Fibroblast of skin of left biceps (primary cell): ENCODE measurements at regions not wholly inside any gene's neighbourhood (a gene's known extent, or its start where the extent isn't known, plus 50 kb on each side); places are given as distances from the start of the nearest gene placed in this dataset.
"Not testable (repeated sequence)": the region's sequence is repeated elsewhere in the genome, so short reads cannot be mapped to it uniquely, and the experiment has no call there.

Source experiments
- DNase-seq, 2 experiments: peaks; one replicate each; pipeline ENCODE4 v3.0.0-alpha.2; 2013; ENCODE audit warnings: low read depth in 2 of 2

DNA sequence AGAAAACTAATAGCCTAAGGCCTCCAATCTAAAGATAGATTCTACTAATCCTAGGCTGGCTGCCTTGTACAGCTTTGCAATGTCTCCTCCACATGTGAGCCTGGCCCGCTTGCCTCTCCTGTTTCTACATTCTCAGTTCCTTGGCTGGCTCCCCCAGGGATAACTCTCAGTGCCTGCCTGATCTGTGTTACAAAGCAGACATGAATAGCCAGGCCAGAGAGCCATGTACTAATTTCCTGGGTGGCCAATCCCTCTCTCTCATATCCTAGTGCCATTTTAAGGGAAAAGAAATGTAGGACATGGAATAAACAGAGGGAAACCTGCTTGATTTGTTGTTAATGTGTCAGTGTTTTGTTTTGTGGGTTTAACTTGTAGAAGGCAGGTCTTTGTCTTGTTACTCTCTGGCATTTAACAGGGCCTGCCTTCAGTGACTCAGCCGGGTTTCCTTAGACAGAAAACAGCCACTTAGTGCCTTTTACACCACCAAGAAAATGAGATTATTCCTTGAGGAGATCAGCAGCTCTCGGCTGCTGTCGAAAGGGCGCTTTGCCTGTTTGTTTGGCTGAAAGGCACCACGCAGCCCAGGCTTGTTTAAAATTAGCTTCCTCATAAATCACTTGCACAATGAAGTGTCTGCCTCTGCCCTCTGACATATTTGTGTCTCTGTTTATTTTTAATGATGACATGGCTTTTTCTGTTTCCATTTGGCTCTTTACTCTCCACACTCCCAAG lies 702.7 kb downstream of the MAFB start:
- peak in 1 of 2 experiments; percentile 27 for DNase-seq

DNA sequence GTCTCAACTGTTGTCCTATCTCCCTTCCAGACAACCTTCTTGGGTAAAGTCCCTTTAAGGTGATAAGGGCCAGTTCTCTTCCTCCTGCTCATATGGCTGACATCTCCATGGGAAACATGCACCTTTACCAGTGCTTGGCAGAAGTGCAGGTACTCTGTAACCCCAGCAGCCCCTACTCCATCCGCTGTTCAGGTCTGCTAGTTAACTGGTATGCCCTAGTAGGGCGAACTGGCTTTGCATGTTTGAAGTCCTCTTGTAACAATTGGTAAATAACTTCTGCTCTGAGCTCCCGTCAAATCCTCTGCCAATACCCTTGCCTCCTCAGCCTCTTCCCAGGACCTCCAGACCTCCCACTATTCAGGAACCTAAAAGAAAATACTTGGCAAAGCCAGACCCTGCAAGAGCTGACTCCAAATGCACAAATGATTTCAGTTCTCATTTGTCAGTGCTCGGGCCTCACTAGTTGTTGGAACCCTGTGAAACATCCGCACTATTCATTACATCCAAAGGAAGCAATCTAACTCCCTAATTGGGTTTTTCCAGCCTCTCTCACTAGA lies 703.7 kb downstream of the MAFB start:
- no peak for DNase-seq

DNA sequence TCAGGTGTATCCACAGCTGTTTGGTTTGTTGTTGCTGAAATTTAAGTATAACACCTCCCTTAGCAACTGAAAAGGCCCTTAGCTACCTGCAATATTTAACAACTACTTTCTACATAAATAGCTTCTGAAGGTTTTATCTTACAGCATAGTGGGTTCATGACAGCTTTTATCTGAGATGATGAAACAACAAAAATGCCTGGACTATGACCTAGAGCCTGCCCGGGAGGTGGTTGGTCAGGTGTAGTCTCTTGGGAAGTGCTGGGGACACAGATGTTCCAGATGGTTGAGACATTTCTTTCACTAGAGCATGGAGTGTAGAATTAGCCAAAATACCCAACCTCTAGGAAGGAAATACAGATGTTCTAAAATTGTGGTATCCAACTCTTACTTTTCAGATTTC lies 705.4 kb downstream of the MAFB start:
- DNase-seq = no peak

DNA sequence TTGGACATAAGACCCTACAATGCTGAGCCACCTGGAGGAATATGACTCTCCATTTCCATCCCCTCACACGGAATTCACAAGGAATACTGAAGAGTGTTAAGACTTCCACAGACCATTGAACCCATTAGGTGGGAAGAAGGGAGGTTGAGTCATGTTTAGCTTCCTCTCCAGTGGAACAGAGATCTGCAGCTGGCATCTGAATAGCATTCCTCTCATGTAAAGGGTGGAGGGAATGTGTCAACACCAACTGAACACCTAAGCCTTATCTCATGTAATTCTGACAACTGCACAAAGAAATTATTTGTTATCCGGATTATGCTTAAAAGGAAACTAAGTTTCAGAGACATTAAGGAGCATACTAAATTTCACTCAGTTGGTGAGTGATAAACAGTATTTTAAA lies 705.9 kb downstream of the MAFB start:
- no peak for DNase-seq

DNA sequence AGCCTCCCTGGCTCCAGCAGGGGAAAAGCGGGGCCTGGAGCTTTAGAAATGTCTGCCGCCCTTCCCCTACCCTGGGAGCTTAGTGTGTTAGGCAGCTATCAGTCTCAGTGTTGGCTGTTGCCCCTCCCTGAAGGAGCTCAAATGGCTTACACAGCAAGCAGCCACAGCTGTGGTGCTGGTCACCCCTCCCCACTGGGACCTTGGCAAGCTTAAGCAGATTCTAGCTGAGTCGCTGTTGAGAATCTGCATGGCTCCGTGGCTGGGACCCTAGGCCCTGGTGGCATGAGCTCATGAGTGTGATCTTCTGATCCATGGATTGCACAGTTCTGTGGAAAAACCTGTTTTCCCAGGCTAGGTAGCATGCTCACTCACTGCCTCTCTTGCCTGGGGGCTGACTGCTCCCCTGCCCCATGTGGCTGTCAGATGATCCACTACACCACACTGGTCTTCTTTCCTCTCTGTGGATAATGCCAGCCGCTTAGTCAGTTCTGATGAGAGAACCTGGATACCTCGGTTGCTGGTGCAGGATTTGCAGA lies 714.0 kb downstream of the MAFB start:
- DNase-seq = no peak

DNA sequence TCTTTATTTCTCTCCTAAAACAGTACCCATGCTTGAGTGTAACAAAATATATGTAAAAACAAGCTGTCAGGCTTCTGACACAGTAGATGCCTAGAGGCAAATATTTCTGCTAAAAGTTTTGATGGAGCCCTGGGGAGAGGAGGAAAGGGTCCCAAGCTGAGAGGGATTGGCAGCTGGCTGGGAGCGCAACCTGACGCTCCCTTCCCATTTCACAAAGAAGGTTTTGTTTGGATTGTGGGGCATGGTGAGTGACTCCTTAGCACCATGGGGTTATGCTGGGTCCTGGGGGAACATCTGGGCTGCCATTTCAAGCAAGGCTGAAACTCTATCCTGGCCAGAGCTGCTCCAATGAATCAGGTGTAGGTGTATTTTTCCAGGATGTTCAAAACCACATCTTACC lies 720.5 kb downstream of the MAFB start:
- DNase-seq = no peak

DNA sequence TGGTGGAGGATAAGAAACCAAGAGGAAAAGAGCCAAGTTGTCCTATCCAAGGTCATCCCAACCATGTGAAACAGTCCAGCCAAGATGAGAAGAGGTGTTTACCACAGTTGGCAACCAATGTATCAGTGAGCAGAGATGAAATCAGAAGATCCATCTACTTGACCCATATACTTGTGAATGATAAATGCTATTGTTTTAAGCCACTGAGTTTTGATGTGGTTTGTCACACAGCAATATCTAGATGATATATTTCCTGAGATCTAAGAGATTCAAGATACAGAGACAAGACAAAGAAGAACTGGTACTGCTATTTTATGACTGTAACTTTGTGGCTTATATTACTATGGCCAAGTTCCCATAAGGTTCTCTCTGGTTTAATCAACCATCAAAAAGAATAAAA lies 721.2 kb downstream of the MAFB start:
- DNase-seq = no peak

DNA sequence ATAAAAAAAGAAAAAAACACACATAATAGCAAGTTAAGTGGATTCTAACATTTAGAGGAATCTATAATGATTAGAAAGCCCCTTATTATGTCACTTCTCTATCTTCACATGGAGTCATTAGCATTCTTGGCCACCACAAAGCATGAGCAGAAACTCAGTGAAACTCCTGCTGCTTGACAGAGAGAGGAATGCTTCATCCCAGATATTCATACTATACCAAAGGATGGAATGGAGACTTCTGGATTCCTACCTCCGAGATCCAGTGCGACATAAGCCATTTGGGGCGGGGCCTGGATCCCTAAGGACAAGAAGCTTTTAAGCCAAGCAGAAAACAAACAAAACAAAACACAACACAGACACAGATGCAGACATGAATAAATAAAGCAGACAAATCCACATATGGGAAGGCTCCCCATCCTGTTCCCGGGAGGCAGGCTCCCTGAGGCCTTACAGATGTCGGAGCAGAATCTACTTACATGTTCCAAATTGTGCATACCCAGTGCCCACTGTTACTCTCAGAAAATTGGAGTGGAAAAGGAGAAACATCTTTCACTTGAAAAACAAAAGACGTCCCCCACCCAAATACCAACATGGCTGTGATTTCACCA lies 727.3 kb downstream of the MAFB start:
- peak in 1 of 2 experiments; percentile 6 for DNase-seq

DNA sequence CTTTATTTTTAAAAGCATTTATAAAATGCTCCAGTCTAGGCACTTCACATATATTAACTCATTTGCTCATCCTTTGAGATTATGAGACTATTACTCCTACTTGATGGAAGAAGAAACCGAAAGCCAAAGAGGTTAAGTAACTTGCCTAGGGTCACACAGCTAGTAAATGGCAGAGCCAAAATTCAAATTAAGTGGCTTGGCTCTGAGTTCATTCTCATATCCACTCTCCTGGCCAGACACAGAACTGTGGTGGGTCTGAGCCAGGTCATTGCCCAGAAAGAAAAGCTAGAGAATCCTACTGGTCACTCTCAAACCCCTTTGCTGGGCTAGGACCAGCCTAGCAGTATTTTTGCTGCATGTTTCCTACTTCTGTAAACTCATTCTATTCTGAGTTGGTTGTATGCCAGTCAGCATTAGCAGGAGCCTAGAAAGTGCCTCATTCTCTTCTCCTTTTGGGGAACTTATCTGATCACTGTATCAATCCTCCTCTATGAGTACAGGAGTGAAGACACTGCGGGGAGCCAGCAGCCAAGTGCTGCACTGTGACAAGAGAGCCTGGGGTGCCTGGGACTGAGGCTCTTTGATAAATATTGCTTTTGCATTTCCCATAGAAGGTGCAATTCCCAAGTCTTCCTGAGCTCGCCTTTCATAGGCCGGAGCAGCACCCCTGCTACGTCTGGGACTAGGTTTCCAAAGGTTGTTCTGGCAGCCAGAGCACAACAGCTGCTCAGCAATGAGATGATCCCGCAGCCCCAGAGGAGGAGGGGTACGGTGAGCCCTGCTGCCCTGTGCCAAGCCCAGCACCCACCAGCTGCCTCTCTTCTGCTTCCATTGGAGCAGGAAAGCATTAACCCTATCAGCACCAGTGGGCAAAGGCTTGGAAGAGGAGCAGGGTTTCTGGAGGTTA lies 728.3 kb downstream of the MAFB start:
- no peak for DNase-seq

DNA sequence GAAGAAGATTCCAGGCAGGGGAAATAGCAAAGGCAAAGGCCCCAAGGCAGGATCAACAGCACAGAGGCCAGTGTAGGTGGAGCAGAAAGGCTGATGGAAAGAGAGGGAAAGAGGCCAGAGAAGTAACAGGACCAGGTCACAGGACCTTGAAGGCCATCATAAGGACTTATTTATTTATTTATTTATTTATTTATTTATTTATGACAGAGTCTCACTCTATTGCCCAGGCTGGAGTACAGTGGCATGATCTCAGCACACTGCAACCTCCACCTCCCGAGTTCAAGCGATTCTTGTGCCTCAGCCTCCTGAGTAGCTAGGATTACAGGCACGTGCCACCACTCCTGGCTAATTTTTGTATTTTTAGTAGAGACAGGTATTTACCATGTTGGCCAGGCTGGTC lies 731.1 kb downstream of the MAFB start:
- DNase-seq = not testable (repeated sequence)

DNA sequence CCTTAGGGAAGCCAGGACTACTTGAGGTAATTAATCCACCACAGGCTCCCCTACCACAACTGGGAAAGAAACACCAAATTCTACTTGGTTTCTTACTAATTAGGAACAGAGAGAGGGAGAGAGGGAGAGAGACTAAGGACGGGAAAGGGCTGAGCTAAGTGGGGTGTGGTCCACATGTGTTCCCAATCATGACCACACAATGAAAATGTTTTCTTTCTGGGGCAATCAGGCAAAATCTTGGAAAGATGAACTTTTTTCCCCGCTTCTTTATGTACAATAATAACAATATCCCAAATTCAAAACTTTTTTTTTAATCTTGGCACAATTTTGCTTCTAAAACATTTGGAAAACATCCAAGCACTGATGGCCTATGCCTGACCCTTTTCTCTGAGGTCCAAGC lies 734.4 kb downstream of the MAFB start:
- DNase-seq = peak; percentile 38 to 39

DNA sequence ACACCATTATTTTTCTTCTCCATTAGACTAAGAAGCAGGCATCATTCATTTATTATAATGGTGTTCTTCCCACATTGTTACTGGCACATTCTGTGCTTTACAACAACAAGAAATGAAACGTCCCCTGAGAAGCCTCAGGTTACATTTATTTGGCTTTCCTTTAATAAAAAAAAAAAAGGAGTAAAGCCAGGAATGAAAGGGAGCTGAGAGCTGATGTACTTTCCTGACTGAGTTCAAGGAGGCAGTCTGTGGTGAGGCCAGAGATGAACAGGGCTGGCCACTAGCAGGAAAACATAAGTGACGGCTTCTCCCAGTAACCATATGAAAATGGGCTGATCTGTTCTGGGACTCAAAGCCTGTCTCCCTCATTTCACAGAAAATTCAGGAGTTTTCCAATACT lies 742.1 kb downstream of the MAFB start:
- DNase-seq = no peak

DNA sequence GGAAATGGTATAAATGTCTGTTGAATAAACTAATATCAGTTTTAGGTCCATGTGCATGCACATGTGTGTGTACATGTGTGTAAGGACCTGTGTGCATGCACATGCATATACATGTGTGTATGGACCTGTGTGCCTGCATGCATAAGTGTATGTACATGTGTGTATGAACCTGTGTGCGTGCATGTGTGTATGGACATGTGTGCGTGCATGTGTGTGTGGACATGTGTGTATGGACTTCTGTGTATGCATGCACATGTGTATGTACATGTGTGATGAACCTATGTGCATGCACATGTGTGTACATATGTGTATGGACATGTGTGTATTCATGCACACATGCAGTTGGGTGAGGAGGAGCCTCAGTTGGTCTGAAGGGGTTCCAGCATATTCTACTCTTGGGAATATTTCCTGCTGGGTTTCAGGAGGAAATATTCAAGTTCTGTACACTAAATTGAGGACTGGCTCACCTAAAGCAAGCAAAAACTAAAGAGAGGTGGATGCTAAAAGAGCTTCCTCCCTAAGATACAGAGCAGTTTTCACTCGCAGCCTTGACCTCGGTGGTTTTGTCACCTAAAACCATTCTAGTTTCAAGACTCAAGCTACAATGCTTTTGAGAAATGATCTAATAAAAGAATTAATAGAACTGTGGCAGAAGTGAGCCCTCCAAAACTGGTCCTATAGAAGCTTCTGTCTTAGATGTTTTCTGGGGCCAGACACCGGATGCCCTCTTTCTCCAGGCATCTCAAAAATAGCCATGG lies 742.8 kb downstream of the MAFB start:
- DNase-seq = no peak

DNA sequence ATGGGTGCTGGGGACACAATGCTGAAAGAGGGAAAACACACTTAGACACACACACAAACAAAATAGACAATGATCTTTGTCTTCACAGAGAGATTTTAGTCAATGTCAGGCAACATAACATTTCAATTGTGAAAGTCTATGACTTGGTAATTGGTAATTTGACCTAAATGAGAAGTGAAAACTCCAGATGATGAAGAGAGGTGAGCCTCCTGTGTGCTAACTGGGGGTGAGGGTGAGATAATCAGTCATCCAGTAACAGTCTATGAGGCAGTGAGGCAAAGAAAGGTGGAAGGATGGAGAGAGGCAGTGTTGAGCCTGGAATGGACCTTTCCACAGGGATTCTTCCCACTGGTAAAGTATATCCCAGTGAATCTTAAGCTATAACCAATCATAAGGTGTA lies 744.2 kb downstream of the MAFB start:
- no peak for DNase-seq

DNA sequence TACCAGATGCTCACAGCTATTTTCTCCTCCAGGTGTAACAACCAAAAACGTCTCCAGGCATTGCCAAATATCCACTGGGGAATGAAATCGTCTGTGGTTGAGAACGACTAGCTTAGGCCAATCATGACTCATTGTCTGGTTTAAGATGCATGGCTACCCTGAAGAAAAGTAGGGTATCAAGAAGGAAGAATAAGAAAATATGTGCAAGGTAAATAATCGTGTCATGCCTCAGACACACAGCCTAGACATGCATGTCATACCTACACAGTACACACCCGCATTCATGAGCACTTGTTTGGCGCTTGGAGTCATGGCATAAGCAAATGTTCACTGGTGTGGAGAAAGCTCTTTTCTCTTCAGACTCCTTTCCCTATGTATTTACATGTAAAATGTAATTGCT lies 745.7 kb downstream of the MAFB start:
- no peak for DNase-seq

DNA sequence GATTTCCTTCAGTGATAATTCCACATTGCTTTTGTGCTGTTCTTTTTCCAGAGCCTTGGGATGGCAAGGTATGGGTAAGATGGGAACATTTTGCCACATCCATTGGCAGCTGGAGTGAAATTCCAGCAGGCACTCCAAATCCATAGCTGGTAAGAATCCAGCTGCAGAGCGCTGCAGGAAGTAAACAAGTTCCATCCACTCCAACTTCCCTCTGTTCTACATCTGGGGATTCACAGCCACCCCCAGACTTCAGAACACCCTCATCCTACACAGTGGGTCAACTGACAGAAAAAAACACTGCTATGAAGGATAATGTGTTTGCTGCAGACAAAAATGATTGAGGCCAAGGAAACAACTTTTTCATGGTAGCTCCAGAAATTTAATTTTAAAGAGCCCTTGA lies 747.8 kb downstream of the MAFB start:
- no peak for DNase-seq

DNA sequence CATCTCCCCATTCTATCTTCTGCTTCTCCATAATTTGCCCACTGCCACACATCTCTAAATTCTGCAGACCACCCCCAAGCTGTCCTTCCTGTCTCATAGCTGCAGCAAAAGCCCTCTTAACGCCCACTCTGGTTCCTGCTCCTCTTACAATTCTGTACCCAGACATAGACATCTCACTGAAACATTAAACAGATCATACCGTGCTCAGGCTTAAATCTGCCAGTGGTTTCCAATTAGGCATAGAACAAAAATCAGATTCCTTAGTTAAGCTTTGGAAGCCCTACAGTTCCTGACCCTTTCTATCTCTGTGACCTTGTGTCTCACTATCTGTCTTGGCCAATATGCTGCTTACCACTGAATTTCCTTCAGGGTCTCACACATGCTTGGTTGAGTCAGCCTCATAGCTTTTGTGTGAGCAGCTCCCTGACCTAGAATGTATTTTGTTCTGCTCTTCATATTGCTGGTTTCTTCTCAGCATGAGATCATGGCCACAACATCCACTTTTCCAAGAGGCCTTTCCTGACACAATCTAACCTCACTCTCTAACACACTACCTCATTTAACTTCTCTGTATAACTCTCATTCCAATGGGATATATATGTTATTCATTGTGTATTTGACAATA lies 749.7 kb downstream of the MAFB start:
- DNase-seq = no peak

DNA sequence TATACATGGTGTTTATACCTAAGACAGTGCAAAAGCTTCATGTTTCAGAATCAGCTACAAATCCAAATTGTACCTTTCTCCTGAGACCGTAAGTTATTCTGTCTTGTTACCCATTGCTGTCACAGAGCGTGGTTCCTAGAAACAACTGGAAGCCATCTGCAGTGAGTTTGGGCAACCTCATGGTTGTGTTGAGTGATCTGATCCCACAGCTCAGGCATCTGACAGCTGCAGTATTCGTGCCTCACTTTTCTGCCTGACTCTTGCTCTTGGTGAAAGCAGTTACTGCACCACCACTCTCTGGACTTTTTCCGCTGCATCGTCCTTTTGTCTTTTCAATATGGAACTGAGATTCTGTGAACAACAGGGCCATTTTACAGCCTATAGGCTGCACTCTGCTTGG lies 752.6 kb downstream of the MAFB start:
- DNase-seq = no peak

DNA sequence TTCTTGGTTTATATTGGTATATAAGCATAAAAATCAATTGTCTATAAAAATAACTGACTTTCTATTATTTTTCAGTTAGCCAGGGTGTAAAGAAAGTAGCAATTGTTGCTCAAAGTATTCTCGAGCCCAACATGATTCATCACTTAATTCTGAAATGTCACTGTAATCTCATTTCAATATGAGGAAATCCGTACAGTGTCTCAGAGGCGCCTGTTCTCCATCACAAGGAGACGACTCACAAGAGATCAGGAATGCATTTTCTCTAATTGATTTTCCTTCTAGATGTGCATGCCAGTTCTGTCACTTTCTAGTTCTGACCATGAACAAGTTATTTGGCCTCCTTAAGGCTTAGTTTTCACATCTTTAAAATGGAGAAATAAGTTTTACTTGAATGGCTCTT lies 753.1 kb downstream of the MAFB start:
- no peak for DNase-seq

DNA sequence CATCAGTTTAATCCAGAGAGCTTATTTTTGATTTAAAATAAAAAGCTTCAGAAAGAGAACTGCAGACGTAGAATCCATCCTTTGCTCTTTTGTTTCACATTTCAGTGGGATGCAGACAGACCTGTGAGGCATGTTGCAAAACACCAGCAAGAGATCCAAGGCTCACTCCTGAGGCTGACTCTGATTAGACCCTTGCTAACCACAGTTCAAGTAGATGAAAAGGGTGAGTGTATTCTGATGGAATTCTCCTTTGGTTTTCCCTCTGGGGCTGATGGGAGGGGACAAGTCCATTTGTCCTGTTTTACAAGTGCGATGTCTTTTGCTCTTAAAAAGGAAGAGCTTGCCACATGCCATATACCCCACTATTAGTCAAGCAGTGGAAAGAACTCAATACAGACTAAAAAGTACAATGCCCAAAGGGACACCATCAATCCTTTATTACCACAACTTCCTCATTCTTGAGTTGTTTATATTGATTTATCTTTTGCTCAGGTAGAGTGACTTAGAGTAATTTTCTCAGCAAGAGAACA lies 772.7 kb downstream of the MAFB start:
- no peak for DNase-seq

DNA sequence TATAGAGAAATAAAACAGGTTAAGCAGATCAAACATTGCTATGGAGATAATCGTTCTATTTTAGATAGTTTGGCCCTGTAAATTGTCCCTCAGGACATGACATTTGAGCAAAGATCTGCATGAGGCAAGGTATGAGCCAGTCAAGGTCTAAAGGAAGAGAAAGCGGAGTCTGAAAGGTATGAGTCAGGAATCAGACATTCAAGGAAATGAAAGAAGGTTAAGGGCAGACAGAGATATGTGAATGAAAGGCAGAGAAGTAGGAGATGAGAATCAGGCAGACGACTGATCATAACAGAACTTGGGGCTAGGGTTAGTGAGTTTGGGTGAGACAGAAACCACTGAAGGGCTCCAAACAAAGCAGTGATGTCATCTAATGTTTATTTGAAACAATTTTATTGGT lies 775.8 kb downstream of the MAFB start:
- DNase-seq = no peak
